H1 (cell line): ENCODE measurements at regions not wholly inside any gene's neighbourhood (a gene's known extent, or its start where the extent isn't known, plus 50 kb on each side); places are given as distances from the start of the nearest gene placed in this dataset.

Experiments used
- CTCF ChIA-PET: fragments of 300-600 bp; sonication (Branson Sonifier 250); formaldehyde crosslinking; loops from one replicate; lab custom pipeline; 2021; ENCODE audit not compliant: partially characterized antibody; lab: Charles Lee
- POLR2A ChIA-PET: fragments of 300-600 bp; sonication (Branson Sonifier 250); formaldehyde crosslinking; loops from one replicate; lab custom pipeline; 2021; ENCODE audit warnings: inconsistent platforms; ENCODE audit not compliant: partially characterized antibody; lab: Charles Lee
- DNase-seq, 2 experiments: peaks; one replicate each; pipeline versions ENCODE4 v3.0.0 to v3.0.0-alpha.2; 2010 to 2022; ENCODE audit warnings: low spot score in 2 of 2, low read depth in 1 of 2, mixed read lengths in 1 of 2
- FAIRE-seq: peaks from 2 replicates; lab custom pipeline; 2011; peaks lifted over from hg19 to GRCh38; lab: Jason Lieb, UNC
- H2AFZ ChIP-seq: 2 replicates; pipeline ENCODE4 v1.8.1; 2012; ENCODE audit warnings: low read length, inconsistent platforms
- H2AK5ac ChIP-seq: 2 replicates; pipeline ENCODE4 v1.6.1; 2013; ENCODE audit warnings: low read depth, low read length
- H2BK120ac ChIP-seq: replicated peaks from 2 replicates; pipeline ENCODE3; 2013; ENCODE audit warnings: low read depth, low read length, inconsistent platforms
- H2BK12ac ChIP-seq: 2 replicates; pipeline ENCODE4 v1.6.1; 2013; ENCODE audit warnings: low read depth, low read length
- H2BK15ac ChIP-seq: 2 replicates; pipeline ENCODE4 v1.6.1; 2013; ENCODE audit warnings: low read length
- H2BK20ac ChIP-seq: 2 replicates; pipeline ENCODE4 v1.6.1; 2013; ENCODE audit warnings: low read length
- H2BK5ac ChIP-seq: 2 replicates; pipeline ENCODE4 v1.6.1; 2013; ENCODE audit warnings: low read depth, low read length
- H3K14ac ChIP-seq: 2 replicates; pipeline ENCODE4 v1.6.1; 2013; ENCODE audit warnings: inconsistent platforms; ENCODE audit not compliant: insufficient read length
- H3K18ac ChIP-seq: 2 replicates; pipeline ENCODE4 v1.6.1; 2013; ENCODE audit warnings: low read length; ENCODE audit errors: extremely low read depth
- H3K23ac ChIP-seq: 2 replicates; pipeline ENCODE4 v1.6.1; 2013; ENCODE audit warnings: inconsistent platforms; ENCODE audit not compliant: insufficient read length
- H3K23me2 ChIP-seq: 2 replicates; pipeline ENCODE4 v1.6.1; 2013; ENCODE audit warnings: low read depth, low read length
- H3K27ac ChIP-seq: 2 replicates; pipeline ENCODE4 v1.6.1; 2011; ENCODE audit warnings: low read depth, low read length, inconsistent platforms
- H3K27me3 ChIP-seq, 4 experiments: replicated peaks in 1 of 4; 1 replicate in 1 of 4; 2 replicates in 3 of 4; pipeline versions ENCODE4 v1.6.1 to v1.8.1; 2011 to 2013; ENCODE audit warnings: low read length in 3 of 4, mild to moderate bottlenecking in 3 of 4, inconsistent platforms in 2 of 4, mixed read lengths in 2 of 4, moderate library complexity in 1 of 4; ENCODE audit not compliant: control insufficient read depth in 3 of 4, insufficient read depth in 3 of 4; ENCODE audit errors: extremely low read depth in 1 of 4
- H3K36me3 ChIP-seq, 4 experiments: 2 replicates each; pipeline versions ENCODE4 v1.6.1 to v1.8.1; 2011 to 2013; ENCODE audit warnings: mild to moderate bottlenecking in 4 of 4, low read length in 3 of 4, moderate library complexity in 2 of 4, control low read depth in 1 of 4, inconsistent platforms in 1 of 4; ENCODE audit not compliant: insufficient read depth in 4 of 4, control insufficient read depth in 2 of 4
- H3K4ac ChIP-seq: replicated peaks from 2 replicates; pipeline ENCODE3; 2013; ENCODE audit warnings: low read length, low read depth, mixed read lengths, inconsistent platforms; ENCODE audit not compliant: insufficient read length
- H3K4me1 ChIP-seq, 4 experiments: replicated peaks in 1 of 4; 1 replicate in 1 of 4; 2 replicates in 3 of 4; pipeline versions ENCODE4 v1.6.1 to v1.8.1; 2011 to 2013; ENCODE audit warnings: low read length in 3 of 4, inconsistent platforms in 2 of 4, mixed read lengths in 1 of 4; ENCODE audit not compliant: insufficient read depth in 4 of 4, control insufficient read depth in 3 of 4
- H3K4me2 ChIP-seq, 2 experiments: 2 replicates each; pipeline versions ENCODE4 v1.6.1 to v1.8.1; 2011 to 2013; ENCODE audit warnings: low read depth in 2 of 2, low read length in 2 of 2, control low read depth in 1 of 2, inconsistent platforms in 1 of 2, mild to moderate bottlenecking in 1 of 2; ENCODE audit not compliant: insufficient read depth in 1 of 2
- H3K4me3 ChIP-seq, 4 experiments: fragments of 200-600, 300-600 bp in 1 of 4; sonication (generic), shearing (Covaris generic), sonication (Bioruptor Twin) in 1 of 4; 2 replicates each; pipeline versions ENCODE4 v1.5.1 to v1.8.1; 2011 to 2016; ENCODE audit warnings: low read length in 4 of 4, low read depth in 3 of 4, control low read depth in 2 of 4, inconsistent platforms in 2 of 4, mild to moderate bottlenecking in 2 of 4, mixed read lengths in 1 of 4, moderate library complexity in 1 of 4; ENCODE audit not compliant: insufficient read depth in 2 of 4; ENCODE audit errors: extremely low read depth in 1 of 4
- H3K56ac ChIP-seq: replicated peaks from 2 replicates; pipeline ENCODE3; 2013; ENCODE audit warnings: low read depth, mild to moderate bottlenecking, mixed read lengths, low read length, inconsistent platforms; ENCODE audit not compliant: insufficient read length
- H3K79me1 ChIP-seq: 2 replicates; pipeline ENCODE4 v1.6.1; 2013; ENCODE audit warnings: low read depth, low read length, control low read depth
- H3K79me2 ChIP-seq, 2 experiments: 2 replicates each; pipeline versions ENCODE4 v1.6.1 to v1.8.1; 2012 to 2013; ENCODE audit warnings: low read length in 2 of 2, mild to moderate bottlenecking in 2 of 2, inconsistent platforms in 1 of 2; ENCODE audit not compliant: insufficient read depth in 2 of 2, control insufficient read depth in 1 of 2
- H3K9ac ChIP-seq, 4 experiments: replicated peaks in 1 of 4; 1 replicate in 1 of 4; 2 replicates in 3 of 4; pipeline versions ENCODE4 v1.6.1 to v1.8.1; 2011 to 2013; ENCODE audit warnings: low read depth in 3 of 4, low read length in 3 of 4, control low read depth in 2 of 4, mild to moderate bottlenecking in 2 of 4, moderate library complexity in 2 of 4, inconsistent platforms in 1 of 4; ENCODE audit errors: extremely low read depth in 1 of 4
- H3K9me3 ChIP-seq, 2 experiments: 2 replicates each; pipeline versions ENCODE4 v1.6.1 to v1.8.1; 2012 to 2013; ENCODE audit warnings: mild to moderate bottlenecking in 2 of 2, moderate library complexity in 2 of 2, control low read depth in 1 of 2, inconsistent platforms in 1 of 2, low read depth in 1 of 2, low read length in 1 of 2, mixed read lengths in 1 of 2; ENCODE audit not compliant: insufficient read depth in 2 of 2
- H4K20me1 ChIP-seq, 2 experiments: replicated peaks in 1 of 2; 2 replicates each; pipeline versions ENCODE3 to v1.8.1; 2011 to 2013; ENCODE audit warnings: inconsistent platforms in 2 of 2, low read length in 2 of 2, mild to moderate bottlenecking in 1 of 2; ENCODE audit not compliant: insufficient read depth in 2 of 2, control insufficient read depth in 1 of 2
- H4K5ac ChIP-seq: 2 replicates; pipeline ENCODE4 v1.6.1; 2013; ENCODE audit warnings: low read length, low read depth, mixed read lengths, inconsistent platforms; ENCODE audit not compliant: insufficient read length
- H4K8ac ChIP-seq: 2 replicates; pipeline ENCODE4 v1.8.0; 2013; ENCODE audit warnings: mild to moderate bottlenecking, moderate library complexity, low read length, inconsistent platforms; ENCODE audit not compliant: insufficient read depth; ENCODE audit errors: extremely low read depth
- H4K91ac ChIP-seq: replicated peaks from 2 replicates; pipeline ENCODE3; 2013; ENCODE audit warnings: low read length, mixed read lengths, inconsistent platforms; ENCODE audit not compliant: insufficient read length
- BRCA1 ChIP-seq: IDR thresholded peaks from 2 replicates; pipeline ENCODE4 v1.6.1; 2012; ENCODE audit warnings: low read depth, low read length, improper control_type of control experiment
- CREB1 ChIP-seq: IDR thresholded peaks from 2 replicates; pipeline ENCODE4 v1.6.1; 2012; ENCODE audit warnings: inconsistent platforms
- EZH2 ChIP-seq: fragments of 200-600 bp; sonication (generic); IDR thresholded peaks from 2 replicates; pipeline ENCODE4 v1.7.1; 2012; ENCODE audit warnings: low read depth, mild to moderate bottlenecking, moderate library complexity, low read length, inconsistent platforms; ENCODE audit not compliant: severe bottlenecking
- HDAC2 ChIP-seq, 2 experiments: fragments of 300-600 bp in 1 of 2; sonication (generic) in 1 of 2; IDR thresholded peaks; 2 replicates each; pipeline ENCODE4 v1.6.1; 2011 to 2012; ENCODE audit warnings: low read depth in 2 of 2, low read length in 2 of 2, mild to moderate bottlenecking in 2 of 2, moderate library complexity in 2 of 2, borderline replicate concordance in 1 of 2, inconsistent platforms in 1 of 2
- HDAC6 ChIP-seq: IDR thresholded peaks from one replicate; pipeline ENCODE4 v1.7.1; 2012; ENCODE audit warnings: low read depth, mild to moderate bottlenecking, inconsistent platforms, low read length, moderate library complexity
- KDM1A ChIP-seq: fragments of 200-600, 300-600 bp; sonication (generic); IDR thresholded peaks from 2 replicates; pipeline ENCODE4 v1.7.1; 2016; ENCODE audit warnings: mild to moderate bottlenecking, low read length, borderline replicate concordance
- KDM4A ChIP-seq: IDR thresholded peaks from one replicate; pipeline ENCODE4 v1.7.1; 2012; ENCODE audit warnings: low read depth, mild to moderate bottlenecking, moderate library complexity, low read length, inconsistent platforms; ENCODE audit not compliant: severe bottlenecking
- NRF1 ChIP-seq: IDR thresholded peaks from 2 replicates; pipeline ENCODE4 v1.6.1; 2011; ENCODE audit warnings: mild to moderate bottlenecking, low read depth, low read length, improper control_type of control experiment
- SAP30 ChIP-seq: fragments of 300-600 bp; sonication (generic); IDR thresholded peaks from 2 replicates; pipeline ENCODE4 v1.7.1; 2012; ENCODE audit warnings: low read length, moderate library complexity, mild to moderate bottlenecking, inconsistent platforms; ENCODE audit not compliant: insufficient read depth, insufficient replicate concordance
- SIX5 ChIP-seq: IDR thresholded peaks from 2 replicates; pipeline ENCODE4 v1.6.1; 2011; ENCODE audit warnings: mild to moderate bottlenecking, low read depth, low read length
- SP1 ChIP-seq: IDR thresholded peaks from 2 replicates; pipeline ENCODE4 v1.6.1; 2011; ENCODE audit warnings: low read depth, low read length
- TAF1 ChIP-seq: IDR thresholded peaks from 2 replicates; pipeline ENCODE4 v1.6.1; 2011; ENCODE audit warnings: mild to moderate bottlenecking, low read depth, low read length
- TCF12 ChIP-seq: IDR thresholded peaks from 2 replicates; pipeline ENCODE4 v1.6.1; 2011; ENCODE audit warnings: low read depth, mild to moderate bottlenecking, low read length
- ZNF274 ChIP-seq: IDR thresholded peaks from 2 replicates; pipeline ENCODE4 v1.7.0; 2012; ENCODE audit warnings: low read length, borderline replicate concordance; ENCODE audit errors: extremely low read depth
- TF ChIP-seq, protein P1 (sequence below): IDR thresholded peaks from 2 replicates; pipeline ENCODE4 v1.6.1; 2012; ENCODE audit warnings: inconsistent platforms

DNA sequence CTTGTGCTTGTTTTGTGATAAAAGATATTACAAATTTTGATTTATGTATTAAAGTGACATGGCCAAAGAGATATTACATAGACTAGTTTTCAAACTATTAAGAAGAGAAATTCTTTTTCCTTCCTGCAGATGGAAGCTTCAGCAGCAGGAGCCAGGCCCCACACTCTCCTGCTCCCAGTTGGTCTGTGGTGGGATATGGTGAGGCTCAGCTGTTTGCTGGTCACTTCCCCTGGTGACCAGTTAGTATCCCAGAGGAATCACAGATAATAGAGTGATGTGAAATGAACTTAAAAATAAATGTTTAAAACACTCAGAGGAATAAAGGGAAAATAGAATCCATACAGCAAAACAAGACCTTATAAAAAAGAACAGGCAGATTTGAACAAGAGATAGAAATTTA is 154.7 kb downstream of the KTN1 start:
- CTCF ChIA-PET: interaction anchor here (0.6 to 1.3 kb wide), 3 partner anchors 19 to 396 kb away, joined by 3 to 4 read pairs (median 3); no protein-coding TSS in a partner anchor
- Histone ChIP-seq H2BK15ac (no peak overlapping the region), H3K56ac (no peak overlapping the region), H3K18ac (no peak overlapping the region), H2BK20ac (no peak overlapping the region), H2BK12ac (no peak overlapping the region), H3K79me2 (no peaks in the 10 kb centered on the region), H3K14ac (no peak overlapping the region), H3K36me3 (no peaks in the 10 kb centered on the region; a peak in 1 of 8 replicates), H3K23me2 (no peaks in the 10 kb centered on the region), H4K8ac (no peak overlapping the region), H3K9ac (no peak overlapping the region), H3K9me3 (0 out of 4 replicates have a peak, but pooled peaks cover 0 to 5% of the 10 kb centered on the region in 2 experiments), H2AK5ac (no peak overlapping the region), H3K4ac (no peak overlapping the region), H3K23ac (no peak overlapping the region), H2BK120ac (no peak overlapping the region), H3K4me2 (no peak overlapping the region), H4K91ac (no peak overlapping the region), H2BK5ac (no peak overlapping the region), H2AFZ (no peak overlapping the region), H3K79me1 (no peaks in the 10 kb centered on the region), H4K20me1 (no peaks in the 10 kb centered on the region), H3K27ac (no peak overlapping the region), H4K5ac (no peak overlapping the region), H3K4me1 (no peaks in the 10 kb centered on the region), H3K4me3 (no peak overlapping the region), H3K27me3 (no peaks in the 10 kb centered on the region)
- TF ChIP-seq SAP30: no peak
- no peak for TF ChIP-seq EZH2
- TF ChIP-seq, protein P1, sequence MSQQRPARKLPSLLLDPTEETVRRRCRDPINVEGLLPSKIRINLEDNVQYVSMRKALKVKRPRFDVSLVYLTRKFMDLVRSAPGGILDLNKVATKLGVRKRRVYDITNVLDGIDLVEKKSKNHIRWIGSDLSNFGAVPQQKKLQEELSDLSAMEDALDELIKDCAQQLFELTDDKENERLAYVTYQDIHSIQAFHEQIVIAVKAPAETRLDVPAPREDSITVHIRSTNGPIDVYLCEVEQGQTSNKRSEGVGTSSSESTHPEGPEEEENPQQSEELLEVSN: no peak
- no peak for TF ChIP-seq ZNF274
- no peak for TF ChIP-seq KDM1A
- TF ChIP-seq TCF12: no peak
- TF ChIP-seq HDAC2 (IDR thresholded peaks at IDR 0.05; ENCODE audit: borderline replicate concordance in 1 of 2, low read depth in 2 of 2, low read length in 2 of 2): no peak
- TF ChIP-seq NRF1: no peak
- TF ChIP-seq SIX5: no peak
- no peak for TF ChIP-seq HDAC6
- no peak for TF ChIP-seq CREB1
- no peak for TF ChIP-seq BRCA1
- TF ChIP-seq TAF1: no peak
- TF ChIP-seq SP1: no peak
- TF ChIP-seq KDM4A: no peak
- FAIRE-seq (no peak), DNase-seq (no peak)
- POLR2A ChIA-PET: no interaction called here
